ENCODE measurements at regions not wholly inside any gene's neighbourhood (a gene's known extent, or its start where the extent isn't known, plus 50 kb on each side); places are given as distances from the start of the nearest gene placed in this dataset.

GRCh38 chr7:17421941-17422340 lies 123.5 kb downstream of the AHR start:
- DNase-seq (ENCODE audit: low read depth) = no peak
- H3K4me3 ChIP-seq (replicated peaks; ENCODE audit: low read depth, low read length) = no peak overlapping the region
- no peak for TF ChIP-seq CTCF (IDR thresholded peaks at IDR 0.05; ENCODE audit: low read length, missing control alignments)

- no peak for TF ChIP-seq CTCF (IDR thresholded peaks at IDR 0.05; ENCODE audit: low read length, missing control alignments)
- DNase-seq (ENCODE audit: low read depth) = no peak
- H3K4me3 ChIP-seq (replicated peaks; ENCODE audit: low read depth, low read length) = no peak overlapping the region
These were observed 124.5 kb downstream of the AHR start for GRCh38 chr7:17422966-17423365.

GRCh38 chr7:17427924-17428323 lies 129.5 kb downstream of the AHR start:
- no peak for TF ChIP-seq CTCF (IDR thresholded peaks at IDR 0.05; ENCODE audit: low read length, missing control alignments)
- no peak overlapping the region for H3K4me3 ChIP-seq (replicated peaks; ENCODE audit: low read depth, low read length)
- no peak for DNase-seq (ENCODE audit: low read depth)

GRCh38 chr7:17429579-17429978 lies 131.1 kb downstream of the AHR start:
- TF ChIP-seq CTCF (IDR thresholded peaks at IDR 0.05; ENCODE audit: low read length, missing control alignments) = no peak
- DNase-seq (ENCODE audit: low read depth) = no peak
- H3K4me3 ChIP-seq (replicated peaks; ENCODE audit: low read depth, low read length) = no peak overlapping the region

GRCh38 chr7:17432793-17433192 lies 134.3 kb downstream of the AHR start:
- H3K4me3 ChIP-seq (replicated peaks; ENCODE audit: low read depth, low read length) = no peak overlapping the region
- TF ChIP-seq CTCF (IDR thresholded peaks at IDR 0.05; ENCODE audit: low read length, missing control alignments) = no peak
- no peak for DNase-seq (ENCODE audit: low read depth)

- no peak overlapping the region for H3K4me3 ChIP-seq (replicated peaks; ENCODE audit: low read depth, low read length)
- TF ChIP-seq CTCF (IDR thresholded peaks at IDR 0.05; ENCODE audit: low read length, missing control alignments) = no peak
- DNase-seq (ENCODE audit: low read depth) = no peak
These were observed 135.7 kb downstream of the AHR start for GRCh38 chr7:17434191-17434590.

GRCh38 chr7:17434841-17435692 lies 136.6 kb downstream of the AHR start:
- no peak overlapping the region for H3K4me3 ChIP-seq (replicated peaks; ENCODE audit: low read depth, low read length)
- no peak for DNase-seq (ENCODE audit: low read depth)
- TF ChIP-seq CTCF (IDR thresholded peaks at IDR 0.05; ENCODE audit: low read length, missing control alignments) = no peak
